HG03558 (cell line): ENCODE measurements at regions not wholly inside any gene's neighbourhood (a gene's known extent, or its start where the extent isn't known, plus 50 kb on each side); places are given as distances from the start of the nearest gene placed in this dataset.
A peak's percentile ranks its signal among the peaks of the same experiment; 100 is the strongest.
"Not testable (repeated sequence)": the region's sequence is repeated elsewhere in the genome, so short reads cannot be mapped to it uniquely, and the experiment has no call there.

ENCODE experiments used
- ATAC-seq: cut with Tn5 transposase; IDR thresholded peaks from one replicate; pipeline ENCODE4 v1.9.1; 2021; ENCODE audit warnings: moderate number of reproducible peaks; ENCODE audit not compliant: unreplicated experiment; ENCODE audit errors: extremely low read depth

- no peak for ATAC-seq
Observed at GRCh38 chr4:131441004-131441688, 1707.9 kb upstream of the PCDH10 start.

DNA sequence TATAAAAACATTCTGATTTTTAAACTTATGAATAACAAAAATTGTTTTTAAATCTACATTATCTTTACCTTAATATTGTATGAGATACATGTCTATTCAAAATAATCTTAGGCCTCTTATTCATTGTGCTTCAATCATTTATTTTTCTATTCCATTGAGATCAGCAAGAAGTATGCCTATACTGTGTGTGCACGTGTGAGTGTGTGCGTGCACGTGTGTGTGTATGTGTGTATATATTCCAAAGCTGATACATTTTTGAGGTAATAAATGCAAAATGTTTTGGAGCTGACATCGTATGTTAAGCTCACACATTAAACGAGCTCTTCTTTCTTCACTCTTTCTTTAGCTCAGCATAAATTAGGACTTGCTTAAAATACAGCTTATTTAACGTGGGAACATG, 1701.2 kb upstream of the PCDH10 start:
- ATAC-seq, result no peak

DNA sequence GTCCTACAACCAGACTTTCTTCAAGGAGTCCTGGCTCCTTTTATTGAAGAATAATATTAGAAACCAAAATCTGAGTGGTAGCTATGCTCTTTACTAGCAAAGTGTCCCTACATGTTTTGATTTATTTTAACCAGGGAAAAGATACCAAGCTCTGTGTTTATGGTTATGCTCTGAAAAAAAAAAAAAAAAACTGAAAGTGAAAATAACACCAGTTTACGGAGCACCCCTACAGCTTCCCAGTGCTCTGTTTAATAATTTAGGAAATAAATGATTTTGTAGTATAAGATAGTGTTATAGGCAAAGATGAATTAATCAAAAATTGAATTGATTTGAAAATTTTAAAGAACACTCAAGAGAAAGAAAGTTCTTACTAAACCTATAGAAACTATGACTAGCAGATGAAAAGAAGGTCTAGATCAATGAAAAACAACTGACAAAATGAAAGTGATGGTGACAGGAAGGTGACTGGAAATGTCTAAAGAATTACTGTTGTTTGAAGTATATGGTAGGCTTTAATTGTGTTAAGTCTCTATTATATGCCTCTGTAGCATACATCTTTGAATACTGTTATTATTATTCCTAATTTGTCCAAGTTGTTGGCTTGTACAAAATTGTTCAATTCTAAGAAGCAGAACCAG, 1698.4 kb upstream of the PCDH10 start:
- ATAC-seq, result no peak

GRCh38 chr4:131459430-131460101, 1689.5 kb upstream of the PCDH10 start:
- no peak for ATAC-seq

- no peak for ATAC-seq
Observed at GRCh38 chr4:131470360-131470759, 1678.7 kb upstream of the PCDH10 start.

- no peak for ATAC-seq
Observed at GRCh38 chr4:131488772-131489171, 1660.3 kb upstream of the PCDH10 start.

GRCh38 chr4:131496211-131496610, 1652.9 kb upstream of the PCDH10 start:
- not testable (repeated sequence) for ATAC-seq

DNA sequence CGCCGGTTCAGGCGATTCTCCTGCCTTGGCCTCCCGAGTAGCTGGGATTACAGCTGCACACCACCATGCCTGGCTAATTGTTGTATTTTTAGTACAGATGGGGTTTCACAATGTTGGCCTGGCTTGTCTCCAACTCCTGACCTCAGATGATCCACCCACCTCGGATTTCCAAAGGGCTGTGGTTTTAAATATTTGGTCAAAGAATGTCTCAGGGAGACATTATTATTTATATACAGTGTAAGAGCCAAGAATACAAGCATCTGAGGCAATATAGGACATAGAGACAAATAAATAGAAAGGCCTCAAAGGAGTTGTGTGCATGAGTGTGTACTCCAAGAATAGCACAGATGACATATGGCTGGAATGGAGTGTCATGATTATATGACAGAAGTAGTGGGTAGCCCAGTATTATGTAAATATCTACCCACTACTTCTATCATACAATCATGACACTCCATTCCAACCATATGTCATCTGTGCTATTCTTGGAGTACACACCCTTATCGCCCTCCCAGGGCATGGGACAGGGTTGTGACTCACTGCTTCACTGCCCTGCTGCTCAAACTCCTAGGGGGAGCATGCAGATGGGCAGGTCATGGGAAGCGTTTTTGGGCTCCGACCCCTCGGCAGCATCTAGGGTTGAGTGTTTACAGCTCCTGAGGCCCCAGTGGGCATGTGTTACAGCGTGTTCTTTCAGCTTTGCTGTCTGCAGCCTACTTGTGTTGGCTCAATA, 1649.8 kb upstream of the PCDH10 start:
- no peak for ATAC-seq

DNA sequence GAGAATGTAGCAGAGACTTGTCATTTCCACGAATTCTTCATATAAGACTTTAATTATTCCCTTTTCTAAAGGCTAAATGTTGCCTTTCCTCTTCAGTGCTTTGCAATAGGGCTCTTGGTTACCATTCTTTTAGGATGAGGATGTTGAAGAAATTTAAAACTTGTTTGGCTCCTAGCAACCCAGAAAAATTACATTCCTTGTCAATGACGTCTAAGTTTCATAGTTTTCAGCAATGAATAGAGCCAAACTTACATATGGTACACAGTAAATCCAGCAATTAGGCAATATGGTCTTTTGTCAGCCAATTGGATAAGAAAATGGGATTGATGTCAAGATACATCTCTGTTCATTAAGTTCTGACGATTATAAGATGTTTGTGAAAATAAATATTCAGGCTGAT, 1639.6 kb upstream of the PCDH10 start:
- no peak for ATAC-seq

DNA sequence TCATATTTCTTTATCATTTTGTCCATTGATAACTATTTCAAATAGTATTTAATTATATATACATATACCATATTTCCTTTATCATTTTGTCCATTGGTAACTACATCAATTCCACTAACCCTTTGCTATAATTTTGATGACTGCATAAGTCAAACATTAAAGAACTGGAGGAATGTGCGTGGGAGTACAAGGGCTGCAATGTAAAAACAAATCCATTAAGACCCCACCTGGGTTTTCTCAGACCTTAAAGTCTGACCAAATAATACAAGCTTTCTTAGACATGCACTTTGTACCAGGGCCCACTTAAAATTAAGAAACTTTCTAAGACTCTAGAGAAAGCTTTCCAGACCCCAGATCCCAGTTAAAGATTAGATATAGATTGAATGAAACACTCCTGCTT, 1622.4 kb upstream of the PCDH10 start:
- ATAC-seq, result no peak

GRCh38 chr4:131531087-131531486, 1618.0 kb upstream of the PCDH10 start:
- no peak for ATAC-seq

GRCh38 chr4:131534944-131535645, 1614.0 kb upstream of the PCDH10 start:
- ATAC-seq, result no peak

DNA sequence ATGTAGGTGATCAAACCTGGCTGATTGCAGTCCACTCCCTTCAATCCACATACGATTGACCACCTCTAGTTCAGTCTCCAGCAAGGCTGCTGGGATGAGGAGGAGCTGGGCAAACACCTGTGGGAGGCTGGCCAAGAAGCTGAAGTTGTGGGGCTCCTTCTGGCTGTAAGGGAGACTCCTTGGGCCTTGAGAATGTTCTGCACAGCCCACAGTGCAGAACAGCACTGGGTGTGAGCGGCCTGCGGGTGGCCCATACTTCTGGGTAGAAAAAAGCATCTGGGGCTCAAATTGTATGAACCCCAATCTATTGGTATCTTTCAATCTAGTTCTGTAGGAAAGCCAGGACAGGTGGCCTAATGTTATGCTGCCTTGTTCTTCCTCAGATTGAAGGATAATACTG, 1608.8 kb upstream of the PCDH10 start:
- ATAC-seq, result no peak

- peak; percentile 57 for ATAC-seq
Observed at GRCh38 chr4:131547506-131547981, 1601.5 kb upstream of the PCDH10 start.

- no peak for ATAC-seq
Observed at GRCh38 chr4:131551306-131551705, 1597.8 kb upstream of the PCDH10 start.

GRCh38 chr4:131566026-131566425, 1583.1 kb upstream of the PCDH10 start:
- no peak for ATAC-seq

DNA sequence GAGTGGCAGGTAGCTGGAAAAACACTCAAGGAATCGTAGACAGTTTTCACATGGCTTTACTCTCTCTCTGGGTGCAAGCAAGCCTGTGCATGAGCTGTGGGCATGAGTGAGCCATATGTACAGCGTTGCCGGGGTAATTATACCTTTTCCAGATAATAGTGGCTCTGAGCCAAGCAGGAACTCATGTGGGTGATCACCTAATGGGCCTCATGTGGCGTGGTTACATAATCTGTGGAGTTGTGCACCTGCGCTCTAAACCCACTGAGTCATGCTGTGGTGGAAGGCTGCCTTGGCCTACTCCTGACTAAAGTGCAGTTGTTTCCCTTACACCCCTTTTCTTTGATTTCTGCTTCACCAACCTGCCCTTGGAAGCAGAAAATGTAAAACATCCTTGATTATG, 1564.5 kb upstream of the PCDH10 start:
- no peak for ATAC-seq

GRCh38 chr4:131595140-131595539, 1554.0 kb upstream of the PCDH10 start:
- ATAC-seq, result no peak

DNA sequence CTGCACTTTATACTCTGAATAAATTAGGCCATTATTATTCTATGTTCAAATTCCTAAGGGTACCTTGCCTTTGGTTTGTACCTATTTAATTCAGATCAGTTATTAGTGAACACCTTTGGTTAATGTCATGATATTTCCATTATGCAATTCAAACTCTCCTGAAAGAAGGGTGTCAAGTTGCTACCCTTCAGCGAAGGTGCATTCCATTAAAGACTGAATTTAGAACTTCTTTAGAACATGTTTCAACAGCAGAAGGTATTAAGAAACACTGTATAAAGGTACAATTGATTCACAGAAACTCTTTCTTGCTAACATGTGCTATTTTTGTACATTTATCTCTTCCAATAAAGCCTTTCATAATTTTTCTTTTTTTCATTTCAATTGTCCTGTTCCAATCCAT, 1545.4 kb upstream of the PCDH10 start:
- ATAC-seq, result no peak

- no peak for ATAC-seq
Observed at GRCh38 chr4:131609039-131609438, 1540.1 kb upstream of the PCDH10 start.
